Omental fat pad (tissue), 3 donors: ENCODE measurements at regions not wholly inside any gene's neighbourhood (a gene's known extent, or its start where the extent isn't known, plus 50 kb on each side); places are given as distances from the start of the nearest gene placed in this dataset.

ENCODE experiments used
- ATAC-seq: fragments of 150-250 bp; one replicate; pipeline ENCODE4 v1.9.1; 2016; ENCODE audit warnings: mild to moderate bottlenecking, moderate library complexity; ENCODE audit not compliant: low FRiP score
- DNase-seq: peaks from one replicate; pipeline ENCODE4 v3.0.0-alpha.2; 2019; ENCODE audit warnings: low spot score
- CTCF ChIP-seq, 3 donors: fragments of 450-650 bp; IDR thresholded peaks; one replicate each; pipeline ENCODE4 v1.5.1; 2016 to 2017; ENCODE audit warnings: antibody characterized with exemption in 3 of 3, mild to moderate bottlenecking in 3 of 3, moderate library complexity in 2 of 3

GRCh38 chr6:106886081-106886843 lies 88.3 kb downstream of the CD24 start:
- no peak for TF ChIP-seq CTCF (IDR thresholded peaks at IDR 0.05)
- DNase-seq (no peak), ATAC-seq (no peak)

- TF ChIP-seq CTCF (IDR thresholded peaks at IDR 0.05), result no peak
- no peak for ATAC-seq
- DNase-seq, result no peak
These were observed 88.8 kb downstream of the CD24 start for GRCh38 chr6:106885679-106886078.

- no peak for DNase-seq
- no peak for ATAC-seq
- TF ChIP-seq CTCF (IDR thresholded peaks at IDR 0.05), result no peak
These were observed 90.0 kb downstream of the CD24 start for GRCh38 chr6:106884576-106884975.

GRCh38 chr6:106883808-106884262 lies 90.7 kb downstream of the CD24 start:
- no peak for ATAC-seq
- no peak for TF ChIP-seq CTCF (IDR thresholded peaks at IDR 0.05)

GRCh38 chr6:106882601-106883518 lies 91.7 kb downstream of the CD24 start:
- DNase-seq, result no peak
- no peak for TF ChIP-seq CTCF (IDR thresholded peaks at IDR 0.05)
- ATAC-seq, result no peak

More at GRCh38 chr6:106883808-106884262, 90.7 kb downstream of the CD24 start:
- no peak for DNase-seq

- ATAC-seq (no peak), DNase-seq (no peak)
- TF ChIP-seq CTCF (IDR thresholded peaks at IDR 0.05), result no peak
These were observed 92.4 kb downstream of the CD24 start for GRCh38 chr6:106882138-106882537.
